COLO668 (cell line): ENCODE measurements at regions not wholly inside any gene's neighbourhood (a gene's known extent, or its start where the extent isn't known, plus 50 kb on each side); places are given as distances from the start of the nearest gene placed in this dataset.
"Not testable (repeated sequence)": the region's sequence is repeated elsewhere in the genome, so short reads cannot be mapped to it uniquely, and the experiment has no call there.

Source experiments
- DNase-seq: peaks from one replicate; lab custom pipeline; 2025; ENCODE audit not compliant: unreplicated experiment; lab: John Stamatoyannopoulos, UW

GRCh38 chr5:44252545-44252944, 136.7 kb downstream of the FGF10 start:
- DNase-seq, result no peak

GRCh38 chr5:44246986-44247385, 142.2 kb downstream of the FGF10 start:
- no peak for DNase-seq

GRCh38 chr5:44245935-44246334, 143.3 kb downstream of the FGF10 start:
- DNase-seq, result no peak

GRCh38 chr5:44242791-44243190, 146.4 kb downstream of the FGF10 start:
- no peak for DNase-seq

GRCh38 chr5:44236040-44236439, 153.2 kb downstream of the FGF10 start:
- no peak for DNase-seq

- DNase-seq, result no peak
Measured at GRCh38 chr5:44233691-44234090, 155.5 kb downstream of the FGF10 start.

GRCh38 chr5:44225231-44226160, 163.7 kb downstream of the FGF10 start:
- no peak for DNase-seq

- no peak for DNase-seq
Measured at GRCh38 chr5:44199408-44199807, 189.8 kb downstream of the FGF10 start.

GRCh38 chr5:44189255-44189654, 200.0 kb downstream of the FGF10 start:
- DNase-seq, result no peak

- DNase-seq, result no peak
Measured at GRCh38 chr5:44187973-44188372, 201.2 kb downstream of the FGF10 start.

GRCh38 chr5:44183753-44184152, 205.5 kb downstream of the FGF10 start:
- DNase-seq, result no peak

GRCh38 chr5:44183312-44183711, 205.9 kb downstream of the FGF10 start:
- no peak for DNase-seq

- DNase-seq, result no peak
Measured at GRCh38 chr5:44178414-44178813, 210.8 kb downstream of the FGF10 start.

GRCh38 chr5:44167540-44167939, 221.7 kb downstream of the FGF10 start:
- no peak for DNase-seq

GRCh38 chr5:44160369-44160768, 228.9 kb downstream of the FGF10 start:
- no peak for DNase-seq

GRCh38 chr5:44150075-44150723, 239.0 kb downstream of the FGF10 start:
- DNase-seq, result no peak

- DNase-seq, result not testable (repeated sequence)
Measured at GRCh38 chr5:44117947-44118346, 271.3 kb downstream of the FGF10 start.

- DNase-seq, result not testable (repeated sequence)
Measured at GRCh38 chr5:44108232-44108631, 281.0 kb downstream of the FGF10 start.

- no peak for DNase-seq
Measured at GRCh38 chr5:44099643-44100042, 289.6 kb downstream of the FGF10 start.

- no peak for DNase-seq
Measured at GRCh38 chr5:44089424-44090144, 299.6 kb downstream of the FGF10 start.

- no peak for DNase-seq
Measured at GRCh38 chr5:44085083-44085482, 304.1 kb downstream of the FGF10 start.

- not testable (repeated sequence) for DNase-seq
Measured at GRCh38 chr5:44074547-44074946, 314.7 kb downstream of the FGF10 start.
